Hypothalamus (tissue), 51 donors: ENCODE measurements at regions not wholly inside any gene's neighbourhood (a gene's known extent, or its start where the extent isn't known, plus 50 kb on each side); places are given as distances from the start of the nearest gene placed in this dataset.
A peak's percentile ranks its signal among the peaks of the same experiment; 100 is the strongest.

Source experiments
- DNase-seq, 51 donors: peaks; one replicate each; lab custom pipeline; 2025; lab: John Stamatoyannopoulos, UW

GRCh38 chr11:95520369-95521132, 269.0 kb downstream of the FAM76B start:
- no peak for DNase-seq

GRCh38 chr11:95519912-95520311, 269.7 kb downstream of the FAM76B start:
- no peak for DNase-seq

DNA sequence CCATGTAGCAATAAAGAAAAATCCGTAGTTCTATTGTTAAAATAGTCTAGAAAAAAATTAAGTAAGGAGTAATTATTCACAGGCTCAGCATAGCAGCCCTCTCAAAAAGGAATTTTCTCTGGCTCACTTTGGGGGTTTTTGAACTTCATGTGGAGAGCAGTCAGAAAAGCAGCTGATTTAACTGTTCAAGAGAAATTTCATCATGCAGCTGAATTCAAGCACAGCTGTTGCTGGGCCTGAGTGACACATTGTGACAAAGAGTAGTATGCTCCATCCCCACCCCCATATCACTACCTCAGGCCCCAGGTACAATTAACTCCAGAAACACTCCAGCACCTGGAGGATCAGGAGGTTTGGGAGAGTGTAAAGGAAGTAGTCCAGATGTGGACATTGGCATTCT, 272.1 kb downstream of the FAM76B start:
- no peak for DNase-seq

DNA sequence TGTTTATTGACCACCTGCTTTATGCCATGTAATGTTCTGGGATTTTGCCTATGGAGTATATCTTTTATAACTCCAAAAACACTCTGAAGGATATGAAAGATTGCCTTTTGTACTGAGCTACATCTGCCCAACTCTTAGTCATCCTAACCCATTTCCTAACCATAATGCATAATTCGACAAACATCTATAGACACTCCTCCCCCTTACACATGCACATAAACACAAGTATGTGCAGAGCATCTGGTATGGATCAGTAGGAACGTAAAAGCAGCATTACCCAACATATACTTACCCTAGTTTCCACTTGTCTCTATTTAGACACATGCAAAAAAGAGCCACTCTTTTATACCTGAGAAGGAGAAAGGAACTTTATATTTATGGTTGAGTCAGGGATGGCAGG, 272.8 kb downstream of the FAM76B start:
- DNase-seq = no peak

DNA sequence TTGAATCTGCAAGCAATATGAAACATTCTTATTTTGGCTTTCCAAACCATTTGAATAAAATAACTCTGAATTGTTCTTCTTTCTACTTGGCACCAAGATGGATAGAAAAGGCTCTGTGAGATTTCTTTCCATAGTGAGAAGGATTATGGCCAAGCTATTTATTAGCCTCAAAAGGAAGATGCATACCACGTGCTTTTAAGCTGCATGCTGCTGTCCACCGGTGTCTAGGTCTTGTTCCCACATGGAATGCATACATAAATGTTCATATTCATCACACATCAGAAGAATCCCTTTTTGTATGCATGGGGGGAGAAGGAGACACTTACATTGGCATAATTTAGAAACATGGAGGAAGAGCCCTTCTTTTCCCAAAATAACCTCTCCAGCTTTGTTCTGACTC, 273.4 kb downstream of the FAM76B start:
- DNase-seq = no peak

- DNase-seq = no peak
Measured at GRCh38 chr11:95515371-95515770, 274.2 kb downstream of the FAM76B start.

DNA sequence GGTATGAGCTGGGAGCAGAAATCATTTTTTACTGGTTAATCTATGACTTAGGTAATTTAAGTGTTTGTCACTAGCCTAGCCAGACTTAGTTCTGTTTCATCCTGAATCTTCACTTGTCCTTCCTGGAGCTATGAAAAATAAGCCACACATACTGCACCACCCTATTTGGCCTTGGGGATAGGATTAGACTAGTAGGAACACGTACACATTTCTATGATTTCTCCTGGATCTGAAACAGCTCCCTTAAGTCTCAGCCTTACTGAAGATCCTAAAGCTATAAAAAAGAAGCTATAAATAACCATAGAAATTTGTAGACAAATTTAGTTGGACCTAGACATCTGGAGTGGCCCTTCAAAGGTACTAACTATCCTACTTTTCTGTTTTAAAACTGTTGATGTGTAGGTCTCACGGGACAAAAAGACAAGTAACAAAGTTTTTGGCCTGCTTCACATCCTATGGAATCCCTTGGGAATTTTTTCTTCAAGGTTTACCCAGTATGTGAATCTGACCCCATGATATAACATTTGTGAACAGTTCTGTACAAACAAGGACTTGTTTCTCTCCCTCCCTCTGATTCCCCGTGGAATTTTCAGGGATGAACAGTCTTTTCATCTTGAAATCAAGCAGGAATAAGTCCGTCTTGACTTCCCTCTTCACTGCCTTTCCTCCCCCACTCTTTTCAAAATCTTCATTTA, 275.0 kb downstream of the FAM76B start:
- no peak for DNase-seq

GRCh38 chr11:95512682-95513081, 276.9 kb downstream of the FAM76B start:
- peak in 1 of 51 donors; percentile 8 for DNase-seq

DNA sequence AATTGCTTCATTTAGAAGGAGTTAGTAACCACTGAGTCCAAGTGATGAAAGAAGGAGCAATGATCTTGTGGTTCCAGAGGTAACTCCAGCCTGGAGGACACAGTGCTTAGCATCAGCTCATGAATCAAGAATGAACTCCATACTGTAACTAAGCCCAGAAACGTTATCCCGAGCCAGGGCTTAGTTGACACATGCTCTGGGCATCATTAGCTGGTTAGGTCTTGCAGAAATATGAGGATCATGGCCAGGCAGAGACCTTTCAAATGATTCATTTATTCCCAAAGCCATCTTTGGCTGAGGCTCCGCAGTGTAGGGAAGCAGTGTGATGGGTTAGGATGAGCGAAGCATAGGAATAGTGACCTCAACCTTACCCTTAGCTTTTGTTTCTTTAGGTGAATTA, 277.4 kb downstream of the FAM76B start:
- no peak for DNase-seq

DNA sequence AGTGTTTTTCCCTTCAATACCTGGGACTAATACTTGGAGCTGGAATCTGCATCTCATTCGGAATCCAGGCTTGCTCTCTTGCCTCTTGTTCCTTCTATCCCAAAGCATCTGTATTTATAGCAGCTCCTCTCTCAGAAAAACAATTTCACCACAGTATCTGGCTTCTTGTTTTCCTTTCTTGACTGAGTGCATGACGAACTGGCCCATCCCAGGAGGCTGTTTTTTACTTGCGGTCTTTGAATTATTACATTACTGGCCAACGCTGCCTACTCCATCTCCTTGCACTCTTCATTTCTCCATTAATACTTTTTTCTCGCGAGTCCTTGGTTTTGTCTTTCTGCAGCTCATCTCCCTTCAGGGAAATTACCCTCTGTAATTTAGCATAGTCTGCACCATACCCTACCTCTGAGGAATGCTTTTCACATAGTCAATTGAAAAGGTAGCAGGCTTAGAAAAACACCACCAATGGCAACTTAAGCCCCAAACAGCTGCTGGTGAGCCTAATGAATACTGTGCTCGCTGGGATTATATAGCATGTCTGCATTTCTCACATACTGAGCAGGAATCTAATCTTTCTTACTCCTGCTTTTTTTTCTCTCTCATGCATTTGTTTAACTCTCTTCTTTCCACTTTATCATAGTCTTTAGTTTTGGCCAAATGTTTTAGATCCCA, 277.4 kb upstream of the SESN3 start:
- DNase-seq = no peak

DNA sequence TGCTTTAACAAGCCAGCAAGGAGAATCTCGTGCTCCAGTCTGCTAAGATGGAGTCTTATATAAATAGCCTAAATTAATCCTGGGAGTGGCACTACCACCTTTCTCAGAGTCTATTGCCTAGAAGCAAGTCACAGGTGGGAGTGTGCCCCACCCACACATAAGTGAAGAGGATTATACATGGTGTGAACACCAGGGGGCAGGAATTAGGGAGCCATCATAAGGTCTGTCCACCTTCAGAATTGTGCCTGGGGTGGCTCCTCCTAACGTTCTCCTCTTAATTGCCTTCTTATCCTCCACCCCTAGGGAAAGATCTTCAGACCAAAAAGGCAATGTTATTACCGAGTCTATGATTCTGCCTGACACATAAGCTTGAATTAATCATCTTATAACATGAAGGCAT, 276.8 kb upstream of the SESN3 start:
- no peak for DNase-seq

DNA sequence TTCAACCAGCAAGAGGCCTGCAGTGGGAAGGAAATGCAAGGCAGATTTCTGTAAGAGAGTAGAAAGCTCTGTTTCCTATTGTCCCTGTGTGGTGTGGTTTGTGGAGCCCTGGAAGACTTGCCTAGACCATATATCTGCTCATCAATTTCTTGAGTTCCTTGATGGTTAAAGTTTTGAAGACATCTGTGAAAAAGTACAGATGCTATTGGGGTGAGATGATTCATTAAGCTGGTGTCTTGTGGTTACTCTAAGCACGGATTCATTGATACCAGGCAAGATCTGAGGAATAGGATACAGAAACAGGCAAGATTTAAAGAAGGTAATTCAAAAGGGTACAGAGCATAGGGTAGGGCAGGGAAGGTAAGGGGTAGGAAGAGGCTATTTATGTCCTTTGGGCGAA, 275.8 kb upstream of the SESN3 start:
- no peak for DNase-seq

GRCh38 chr11:95505927-95506426, 275.0 kb upstream of the SESN3 start:
- DNase-seq = no peak

- DNase-seq = no peak
Measured at GRCh38 chr11:95503047-95503446, 272.0 kb upstream of the SESN3 start.

DNA sequence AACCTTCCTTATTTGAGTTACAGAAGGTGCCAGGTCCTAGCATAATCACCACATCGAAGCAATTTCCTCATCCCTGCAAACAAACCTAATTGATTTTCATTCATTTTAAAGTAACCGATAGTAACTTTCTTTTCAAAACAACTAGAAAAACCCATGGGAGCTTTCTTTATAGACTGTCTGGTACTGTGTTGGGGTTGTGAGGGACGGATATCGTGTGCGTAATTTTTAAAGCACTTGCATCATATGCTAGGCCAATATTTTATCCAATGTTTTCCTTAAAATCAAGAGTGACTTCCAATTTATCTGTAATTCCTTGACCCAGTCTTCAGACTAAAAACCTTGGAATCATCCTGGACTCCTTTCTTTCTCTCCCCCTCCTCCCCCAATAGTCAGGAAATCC, 271.5 kb upstream of the SESN3 start:
- no peak for DNase-seq

GRCh38 chr11:95501761-95502266, 270.8 kb upstream of the SESN3 start:
- DNase-seq = no peak

DNA sequence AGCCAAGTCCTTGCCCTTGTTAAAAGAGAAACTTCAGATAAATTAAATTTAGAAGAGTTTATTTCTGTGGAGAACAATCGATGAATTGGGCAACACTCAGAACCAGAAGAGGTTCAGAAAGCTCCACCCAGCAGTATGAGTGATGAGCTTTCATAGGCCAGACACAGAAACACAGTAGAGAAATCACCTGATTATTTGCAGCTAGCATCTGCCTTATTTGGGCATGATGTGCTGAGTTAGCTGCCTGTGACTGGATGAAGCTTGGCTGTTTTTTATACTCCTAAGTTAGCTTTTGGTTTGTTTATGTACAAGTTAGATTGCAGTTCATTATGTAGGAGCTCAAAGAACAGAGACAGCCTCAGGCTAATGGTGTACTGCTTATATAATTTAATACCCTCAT, 269.5 kb upstream of the SESN3 start:
- no peak for DNase-seq

DNA sequence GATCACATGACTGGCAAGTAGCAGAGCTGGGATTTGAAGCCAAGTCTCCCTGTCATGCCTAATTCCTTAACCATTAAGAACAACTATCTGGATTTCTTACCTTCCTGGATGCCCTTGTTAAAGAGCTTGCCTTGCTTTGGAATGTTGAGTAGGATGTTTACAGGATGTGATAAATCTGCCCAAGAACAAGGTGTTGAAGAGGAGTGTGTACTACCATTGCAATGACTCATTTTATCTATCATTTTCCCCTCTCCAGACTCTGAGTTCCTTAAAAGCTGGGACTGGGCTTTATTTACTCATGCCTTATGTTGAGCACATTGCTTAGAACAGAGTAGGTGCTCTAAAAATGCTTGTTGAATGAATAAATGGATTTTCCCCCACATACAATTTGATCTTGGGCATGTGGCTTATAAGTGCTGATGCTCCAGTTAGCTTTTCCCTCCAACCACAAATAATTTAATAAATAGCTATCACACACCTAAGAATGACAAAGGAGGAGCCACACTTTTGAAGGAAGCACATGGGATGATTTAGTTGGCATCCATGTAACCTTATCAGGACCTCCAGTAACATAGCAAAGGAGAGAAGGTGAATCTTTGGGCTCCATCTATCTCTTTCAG, 268.6 kb upstream of the SESN3 start:
- DNase-seq = no peak

GRCh38 chr11:95498722-95499425, 267.9 kb upstream of the SESN3 start:
- no peak for DNase-seq

GRCh38 chr11:95496901-95497300, 265.9 kb upstream of the SESN3 start:
- no peak for DNase-seq
